A673 (cell line): ENCODE measurements at regions not wholly inside any gene's neighbourhood (a gene's known extent, or its start where the extent isn't known, plus 50 kb on each side); places are given as distances from the start of the nearest gene placed in this dataset.

Experiments
- BruUV-seq: library from RNA; stranded (reverse); fragments of 400-500 nt; replicated peaks from 2 replicates; lab custom pipeline; 2021; lab: Mats Ljungman, UMichigan
- CTCF ChIA-PET: fragments of 300-600 bp; sonication (Branson Sonifier 250); formaldehyde crosslinking; loops from one replicate; lab custom pipeline; 2022; ENCODE audit warnings: antibody characterized with exemption; lab: Charles Lee
- POLR2A ChIA-PET: fragments of 300-600 bp; sonication (Branson Sonifier 250); formaldehyde crosslinking; loops from one replicate; lab custom pipeline; 2022; ENCODE audit warnings: antibody characterized with exemption; ENCODE audit not compliant: low non-redundant PET; lab: Charles Lee
- DNase-seq: peaks from one replicate; pipeline ENCODE4 v3.0.0-alpha.2; 2015; ENCODE audit warnings: low spot score
- H3K27ac ChIP-seq: fragments of 200-600 bp; sonication (generic); 2 replicates; pipeline ENCODE4 v1.5.1; 2016; ENCODE audit warnings: mixed run types, low read depth, mild to moderate bottlenecking, mixed read lengths, antibody characterized with exemption, low read length; ENCODE audit not compliant: poor library complexity, severe bottlenecking
- H3K27me3 ChIP-seq: fragments of 200-600 bp; sonication (generic); replicated peaks from 2 replicates; pipeline ENCODE4 v1.6.1; 2017; ENCODE audit warnings: mixed run types, low read depth, mild to moderate bottlenecking, mixed read lengths, antibody characterized with exemption, low read length; ENCODE audit not compliant: insufficient read depth, poor library complexity
- H3K36me3 ChIP-seq: fragments of 200-600 bp; sonication (generic); 2 replicates; pipeline ENCODE4 v1.6.1; 2016; ENCODE audit warnings: mixed run types, mild to moderate bottlenecking, mixed read lengths, antibody characterized with exemption, low read length; ENCODE audit not compliant: insufficient read depth, poor library complexity, severe bottlenecking
- H3K4me1 ChIP-seq: fragments of 200-600 bp; sonication (generic); 2 replicates; pipeline ENCODE4 v1.6.1; 2017; ENCODE audit warnings: mixed run types, mild to moderate bottlenecking, mixed read lengths, antibody characterized with exemption, low read length; ENCODE audit not compliant: insufficient read depth, poor library complexity, severe bottlenecking
- H3K4me3 ChIP-seq: fragments of 200-600 bp; sonication (generic); 2 replicates; pipeline ENCODE4 v1.5.1; 2016; ENCODE audit warnings: low read depth, mixed run types, mild to moderate bottlenecking, mixed read lengths, low read length; ENCODE audit not compliant: poor library complexity, severe bottlenecking
- H3K9me3 ChIP-seq: fragments of 200-600 bp; sonication (generic); 2 replicates; pipeline ENCODE4 v1.6.1; 2016; ENCODE audit warnings: mixed run types, low read depth, mild to moderate bottlenecking, mixed read lengths, antibody characterized with exemption, low read length; ENCODE audit not compliant: poor library complexity, severe bottlenecking
- EZH2 ChIP-seq: fragments of 200-600 bp; sonication (generic); IDR thresholded peaks from 2 replicates; pipeline ENCODE4 v1.6.1; 2017; ENCODE audit warnings: borderline replicate concordance, low read depth, mild to moderate bottlenecking, mixed read lengths, antibody characterized with exemption, low read length; ENCODE audit not compliant: poor library complexity, severe bottlenecking
- intact Hi-C: fragments of 100-400 bp; cut with micrococcal nuclease; formaldehyde crosslinking; loops from one replicate; pipeline ENCODE4 v1.10.0; 2022; ENCODE audit not compliant: unreplicated experiment
- TF ChIP-seq, protein P1 (sequence below): fragments of 300-800, 200-600 bp; sonication (generic); conservative IDR thresholded peaks from 2 replicates; pipeline ENCODE4 v1.5.1; 2017; ENCODE audit warnings: low read depth, mild to moderate bottlenecking, antibody characterized with exemption, low read length, moderate library complexity, mixed read lengths

GRCh38 chr7:3244241-3244814 lies 56.7 kb upstream of the SDK1 start:
- no peak for DNase-seq
- BruUV-seq, result no TSS peak
- Histone ChIP-seq H3K4me1 (no peaks in the 10 kb centered on the region), H3K27ac (no peak overlapping the region), H3K36me3 (no peaks in the 10 kb centered on the region), H3K9me3 (peaks cover 3% of the 10 kb centered on the region), H3K27me3 (no peaks in the 10 kb centered on the region), H3K4me3 (no peak overlapping the region)
- TF ChIP-seq, protein P1, sequence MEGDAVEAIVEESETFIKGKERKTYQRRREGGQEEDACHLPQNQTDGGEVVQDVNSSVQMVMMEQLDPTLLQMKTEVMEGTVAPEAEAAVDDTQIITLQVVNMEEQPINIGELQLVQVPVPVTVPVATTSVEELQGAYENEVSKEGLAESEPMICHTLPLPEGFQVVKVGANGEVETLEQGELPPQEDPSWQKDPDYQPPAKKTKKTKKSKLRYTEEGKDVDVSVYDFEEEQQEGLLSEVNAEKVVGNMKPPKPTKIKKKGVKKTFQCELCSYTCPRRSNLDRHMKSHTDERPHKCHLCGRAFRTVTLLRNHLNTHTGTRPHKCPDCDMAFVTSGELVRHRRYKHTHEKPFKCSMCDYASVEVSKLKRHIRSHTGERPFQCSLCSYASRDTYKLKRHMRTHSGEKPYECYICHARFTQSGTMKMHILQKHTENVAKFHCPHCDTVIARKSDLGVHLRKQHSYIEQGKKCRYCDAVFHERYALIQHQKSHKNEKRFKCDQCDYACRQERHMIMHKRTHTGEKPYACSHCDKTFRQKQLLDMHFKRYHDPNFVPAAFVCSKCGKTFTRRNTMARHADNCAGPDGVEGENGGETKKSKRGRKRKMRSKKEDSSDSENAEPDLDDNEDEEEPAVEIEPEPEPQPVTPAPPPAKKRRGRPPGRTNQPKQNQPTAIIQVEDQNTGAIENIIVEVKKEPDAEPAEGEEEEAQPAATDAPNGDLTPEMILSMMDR, result no peak
- TF ChIP-seq EZH2, result no peak
- ChIA-PET CTCF (no interaction called here), POLR2A (no interaction called here)
- intact Hi-C loops, result no loop called here

GRCh38 chr7:3245077-3245476 lies 56.0 kb upstream of the SDK1 start:
- Histone ChIP-seq H3K36me3 (no peaks in the 10 kb centered on the region), H3K27me3 (no peaks in the 10 kb centered on the region), H3K4me1 (no peaks in the 10 kb centered on the region), H3K9me3 (peaks cover 3% of the 10 kb centered on the region), H3K27ac (no peak overlapping the region), H3K4me3 (no peak overlapping the region)
- no TSS peak for BruUV-seq
- ChIA-PET POLR2A (no interaction called here), CTCF (no interaction called here)
- DNase-seq, result no peak
- intact Hi-C loops, result no loop called here
- TF ChIP-seq, protein P1, result no peak
- no peak for TF ChIP-seq EZH2

DNA sequence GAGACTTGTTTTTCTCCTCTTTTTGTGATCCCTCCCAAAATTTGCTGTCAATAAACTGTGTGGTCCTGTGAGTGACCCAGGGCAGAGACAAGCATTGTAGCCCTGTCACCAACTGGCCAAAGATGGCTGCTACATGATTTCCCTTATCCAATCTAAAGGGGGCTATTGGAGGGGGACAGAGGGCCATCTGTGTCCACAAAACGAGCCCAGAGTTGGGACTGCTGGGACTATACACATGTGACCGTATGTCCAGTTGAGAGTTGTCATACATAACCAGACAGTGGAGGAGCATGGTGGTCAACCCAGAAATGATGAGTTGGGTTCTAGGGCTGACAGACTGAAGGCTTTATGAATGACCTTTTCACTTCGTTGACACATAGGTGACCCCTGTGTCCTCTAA lies 55.3 kb upstream of the SDK1 start:
- no peaks in the 10 kb centered on the region for H3K27me3 ChIP-seq
- no peak overlapping the region for H3K27ac ChIP-seq
- no peak overlapping the region for H3K4me3 ChIP-seq
- no peak for DNase-seq
- H3K36me3 ChIP-seq, result no peaks in the 10 kb centered on the region
- TF ChIP-seq EZH2, result no peak
- TF ChIP-seq, protein P1, result no peak
- ChIA-PET POLR2A (no interaction called here), CTCF (no interaction called here)
- no TSS peak for BruUV-seq
- peaks cover 3% of the 10 kb centered on the region for H3K9me3 ChIP-seq
- H3K4me1 ChIP-seq, result no peaks in the 10 kb centered on the region
- intact Hi-C loops, result no loop called here
